ENCODE measurements at regions not wholly inside any gene's neighbourhood (a gene's known extent, or its start where the extent isn't known, plus 50 kb on each side); places are given as distances from the start of the nearest gene placed in this dataset.
A peak's percentile ranks its signal among the peaks of the same experiment; 100 is the strongest.

GRCh38 chr22:47392729-47393128, 630.3 kb downstream of the TBC1D22A start:
- ATAC-seq (replicated peaks) (no peak), DNase-seq (no peak)
- Mint-ChIP-seq H3K36me3 (no peaks in the 10 kb centered on the region), H3K9me3 (no peaks in the 10 kb centered on the region), H3K4me3 (no peak overlapping the region), H3K27ac (no peak overlapping the region), H3K4me1 (no peaks in the 10 kb centered on the region), H3K27me3 (peaks cover 0 to 7% of the 10 kb centered on the region in 2 donors)

GRCh38 chr22:47392054-47392347, 629.6 kb downstream of the TBC1D22A start:
- Mint-ChIP-seq H3K27ac (no peak overlapping the region), H3K9me3 (no peaks in the 10 kb centered on the region), H3K27me3 (peaks cover 0 to 5% of the 10 kb centered on the region in 2 donors), H3K4me3 (no peak overlapping the region), H3K4me1 (no peaks in the 10 kb centered on the region), H3K36me3 (no peaks in the 10 kb centered on the region)
- ATAC-seq (replicated peaks) (no peak), DNase-seq (no peak)

- ATAC-seq (replicated peaks): no peak
Observed at GRCh38 chr22:47391169-47392053, 629.0 kb downstream of the TBC1D22A start.

GRCh38 chr22:47390026-47390970, 627.8 kb downstream of the TBC1D22A start:
- Mint-ChIP-seq H3K4me1 (no peaks in the 10 kb centered on the region), H3K36me3 (no peaks in the 10 kb centered on the region), H3K9me3 (no peaks in the 10 kb centered on the region), H3K27ac (no peak overlapping the region), H3K27me3 (no peaks in the 10 kb centered on the region), H3K4me3 (no peak overlapping the region)
- DNase-seq: no peak
- ATAC-seq (replicated peaks): no peak

More at GRCh38 chr22:47391169-47392053, 629.0 kb downstream of the TBC1D22A start:
- H3K9me3 Mint-ChIP-seq: no peaks in the 10 kb centered on the region
- no peak overlapping the region for H3K27ac Mint-ChIP-seq
- no peaks in the 10 kb centered on the region for H3K27me3 Mint-ChIP-seq
- H3K4me3 Mint-ChIP-seq: no peak overlapping the region
- no peaks in the 10 kb centered on the region for H3K36me3 Mint-ChIP-seq
- no peak for DNase-seq
- no peaks in the 10 kb centered on the region for H3K4me1 Mint-ChIP-seq

GRCh38 chr22:47389201-47389600, 626.8 kb downstream of the TBC1D22A start:
- Mint-ChIP-seq H3K4me3 (no peak overlapping the region), H3K27me3 (no peaks in the 10 kb centered on the region), H3K36me3 (no peaks in the 10 kb centered on the region), H3K4me1 (no peaks in the 10 kb centered on the region), H3K27ac (no peak overlapping the region), H3K9me3 (no peaks in the 10 kb centered on the region)
- ATAC-seq (replicated peaks): no peak
- no peak for DNase-seq

- Mint-ChIP-seq H3K4me3 (no peak overlapping the region), H3K9me3 (no peaks in the 10 kb centered on the region), H3K27me3 (no peaks in the 10 kb centered on the region), H3K4me1 (no peaks in the 10 kb centered on the region), H3K36me3 (no peaks in the 10 kb centered on the region), H3K27ac (no peak overlapping the region)
- ATAC-seq (replicated peaks) (no peak), DNase-seq (no peak)
Observed at GRCh38 chr22:47388778-47389177, 626.3 kb downstream of the TBC1D22A start.

GRCh38 chr22:47388331-47388730, 625.9 kb downstream of the TBC1D22A start:
- DNase-seq: no peak
- H3K9me3 Mint-ChIP-seq: no peaks in the 10 kb centered on the region
- no peaks in the 10 kb centered on the region for H3K36me3 Mint-ChIP-seq
- no peaks in the 10 kb centered on the region for H3K4me1 Mint-ChIP-seq
- no peak for ATAC-seq (replicated peaks)
- H3K4me3 Mint-ChIP-seq: no peak overlapping the region
- H3K27me3 Mint-ChIP-seq: no peaks in the 10 kb centered on the region
- H3K27ac Mint-ChIP-seq: no peak overlapping the region

GRCh38 chr22:47386812-47387510, 624.5 kb downstream of the TBC1D22A start:
- ATAC-seq (replicated peaks) (no peak), DNase-seq (no peak)
- H3K27me3 Mint-ChIP-seq: no peaks in the 10 kb centered on the region
- H3K9me3 Mint-ChIP-seq: no peaks in the 10 kb centered on the region
- no peak overlapping the region for H3K4me3 Mint-ChIP-seq
- H3K27ac Mint-ChIP-seq: no peak overlapping the region
- no peaks in the 10 kb centered on the region for H3K36me3 Mint-ChIP-seq
- H3K4me1 Mint-ChIP-seq: no peaks in the 10 kb centered on the region

GRCh38 chr22:47384977-47385376, 622.5 kb downstream of the TBC1D22A start:
- no peak for ATAC-seq (replicated peaks)
- H3K9me3 Mint-ChIP-seq: no peaks in the 10 kb centered on the region
- no peaks in the 10 kb centered on the region for H3K36me3 Mint-ChIP-seq
- H3K4me1 Mint-ChIP-seq: no peaks in the 10 kb centered on the region
- no peak overlapping the region for H3K27ac Mint-ChIP-seq
- no peak for DNase-seq
- no peaks in the 10 kb centered on the region for H3K27me3 Mint-ChIP-seq
- H3K4me3 Mint-ChIP-seq: no peak overlapping the region

GRCh38 chr22:47382164-47382890, 619.9 kb downstream of the TBC1D22A start:
- H3K27ac Mint-ChIP-seq: no peak overlapping the region
- peaks cover 8% of the 10 kb centered on the region in 2 donors for H3K9me3 Mint-ChIP-seq
- DNase-seq (no peak), ATAC-seq (replicated peaks) (no peak)
- no peaks in the 10 kb centered on the region for H3K4me1 Mint-ChIP-seq
- H3K36me3 Mint-ChIP-seq: peaks cover 4 to 10% of the 10 kb centered on the region in 2 donors
- no peak overlapping the region for H3K4me3 Mint-ChIP-seq
- no peaks in the 10 kb centered on the region for H3K27me3 Mint-ChIP-seq

- H3K4me3 Mint-ChIP-seq: no peak overlapping the region
- H3K36me3 Mint-ChIP-seq: peaks cover 4 to 10% of the 10 kb centered on the region in 2 donors
- peaks cover 8% of the 10 kb centered on the region in 2 donors for H3K9me3 Mint-ChIP-seq
- no peaks in the 10 kb centered on the region for H3K27me3 Mint-ChIP-seq
- no peaks in the 10 kb centered on the region for H3K4me1 Mint-ChIP-seq
- ATAC-seq (replicated peaks): no peak
- DNase-seq: no peak
- H3K27ac Mint-ChIP-seq: no peak overlapping the region
Observed at GRCh38 chr22:47381240-47381639, 618.8 kb downstream of the TBC1D22A start.

- no peak overlapping the region for H3K4me3 Mint-ChIP-seq
- no peak for DNase-seq
- H3K27me3 Mint-ChIP-seq: no peaks in the 10 kb centered on the region
- H3K36me3 Mint-ChIP-seq: peaks cover 4 to 10% of the 10 kb centered on the region in 2 donors
- no peak for ATAC-seq (replicated peaks)
- no peaks in the 10 kb centered on the region for H3K4me1 Mint-ChIP-seq
- H3K27ac Mint-ChIP-seq: no peak overlapping the region
- H3K9me3 Mint-ChIP-seq: peaks cover 8% of the 10 kb centered on the region in 2 donors
Observed at GRCh38 chr22:47380692-47381091, 618.2 kb downstream of the TBC1D22A start.

GRCh38 chr22:47379037-47379436, 616.6 kb downstream of the TBC1D22A start:
- H3K27ac Mint-ChIP-seq: no peak overlapping the region
- H3K9me3 Mint-ChIP-seq: peaks cover 8% of the 10 kb centered on the region in 2 donors
- DNase-seq: no peak
- no peak for ATAC-seq (replicated peaks)
- H3K27me3 Mint-ChIP-seq: peaks cover 6 to 7% of the 10 kb centered on the region in 2 donors
- H3K4me3 Mint-ChIP-seq: peak overlapping the region in 1 of 2 donors; percentile 3
- peaks cover 4 to 10% of the 10 kb centered on the region in 2 donors for H3K36me3 Mint-ChIP-seq
- no peaks in the 10 kb centered on the region for H3K4me1 Mint-ChIP-seq
